T-cell (primary cell): ENCODE measurements at regions not wholly inside any gene's neighbourhood (a gene's known extent, or its start where the extent isn't known, plus 50 kb on each side); places are given as distances from the start of the nearest gene placed in this dataset.
"Not testable (repeated sequence)": the region's sequence is repeated elsewhere in the genome, so short reads cannot be mapped to it uniquely, and the experiment has no call there.

Source experiments
- ATAC-seq, 4 experiments: fragments of 200-7000 bp in 3 of 4; fragments of 150-1000 bp in 1 of 4; cut with Tn5 transposase; replicated peaks in 1 of 4; 1 replicate in 3 of 4; 2 replicates in 1 of 4; pipeline ENCODE4 v1.10.0; 2021; ENCODE audit warnings: moderate library complexity in 3 of 4, mild to moderate bottlenecking in 2 of 4, moderate number of reproducible peaks in 1 of 4
- CTCF ChIA-PET, 2 donors: fragments of 300-600 bp; sonication (Branson Sonifier 250); formaldehyde crosslinking; loops; one replicate each; lab custom pipeline; 2022; ENCODE audit warnings: antibody characterized with exemption in 2 of 2; lab: Charles Lee
- POLR2A ChIA-PET, 2 donors: fragments of 300-600 bp; sonication (Branson Sonifier 250); formaldehyde crosslinking; loops; one replicate each; lab custom pipeline; 2022; ENCODE audit warnings: antibody characterized with exemption in 2 of 2; lab: Charles Lee
- DNase-seq, 35 experiments: peaks; one replicate each; pipeline versions ENCODE4 v3.0.0 to v3.0.0-alpha.2; 2013 to 2023
- H3K27ac ChIP-seq: one replicate; pipeline ENCODE4 v1.5.1; 2013; ENCODE audit warnings: low read length
- H3K27me3 ChIP-seq, 2 experiments: replicated peaks in 1 of 2; 1 replicate in 1 of 2; 2 replicates in 1 of 2; pipeline versions ENCODE4 v1.6.1 to v1.7.0; 2013; ENCODE audit warnings: low read length in 1 of 2, mixed read lengths in 1 of 2; ENCODE audit not compliant: control insufficient read depth in 2 of 2, insufficient read depth in 2 of 2; ENCODE audit errors: extremely low read depth in 1 of 2
- H3K36me3 ChIP-seq, 2 donors: 1 replicate in 1 of 2; 2 replicates in 1 of 2; pipeline versions ENCODE4 v1.6.1 to v1.7.0; 2013; ENCODE audit warnings: low read length in 1 of 2; ENCODE audit not compliant: control insufficient read depth in 2 of 2, insufficient read depth in 1 of 2; ENCODE audit errors: extremely low read depth in 1 of 2
- H3K4me1 ChIP-seq, 2 experiments: 1 replicate in 1 of 2; 2 replicates in 1 of 2; pipeline versions ENCODE4 v1.6.1 to v1.7.0; 2013; ENCODE audit warnings: low read length in 2 of 2, mixed read lengths in 1 of 2; ENCODE audit not compliant: insufficient read depth in 2 of 2, control insufficient read depth in 1 of 2; ENCODE audit errors: extremely low read depth in 1 of 2
- H3K4me3 ChIP-seq, 2 donors: 1 replicate in 1 of 2; 2 replicates in 1 of 2; pipeline versions ENCODE4 v1.5.1 to v1.7.0; 2013; ENCODE audit warnings: mild to moderate bottlenecking in 2 of 2, low read length in 1 of 2, moderate library complexity in 1 of 2; ENCODE audit not compliant: control insufficient read depth in 1 of 2; ENCODE audit errors: extremely low read depth in 1 of 2
- H3K9me3 ChIP-seq: 2 replicates; pipeline ENCODE4 v1.7.0; 2013
- H3K27ac Mint-ChIP-seq, 2 donors: one replicate each; pipeline ENCODE4 v1.8.0; 2020 to 2021; ENCODE audit warnings: mild to moderate bottlenecking in 2 of 2, mixed read lengths in 2 of 2
- H3K27me3 Mint-ChIP-seq, 2 donors: one replicate each; pipeline ENCODE4 v1.8.0; 2021 to 2022; ENCODE audit warnings: mixed read lengths in 2 of 2
- H3K36me3 Mint-ChIP-seq: one replicate; pipeline ENCODE4 v1.8.0; 2021; ENCODE audit warnings: mixed read lengths
- H3K4me1 Mint-ChIP-seq, 3 donors: one replicate each; pipeline ENCODE4 v1.8.0; 2020 to 2022; ENCODE audit warnings: mixed read lengths in 3 of 3, mild to moderate bottlenecking in 1 of 3
- H3K4me3 Mint-ChIP-seq, 3 donors: one replicate each; pipeline ENCODE4 v1.8.0; 2020 to 2022; ENCODE audit warnings: mild to moderate bottlenecking in 3 of 3, mixed read lengths in 3 of 3, moderate library complexity in 3 of 3
- H3K9me3 Mint-ChIP-seq, 3 donors: one replicate each; pipeline ENCODE4 v1.8.0; 2020 to 2022; ENCODE audit warnings: mixed read lengths in 3 of 3
- WGBS: methylation state at CpG from one replicate; pipeline ENCODE4 v1.1.5; 2013; ENCODE audit warnings: missing lambda C conversion rate; ENCODE audit not compliant: insufficient coverage; 5-methylcytosine and 5-hydroxymethylcytosine counted together

DNA sequence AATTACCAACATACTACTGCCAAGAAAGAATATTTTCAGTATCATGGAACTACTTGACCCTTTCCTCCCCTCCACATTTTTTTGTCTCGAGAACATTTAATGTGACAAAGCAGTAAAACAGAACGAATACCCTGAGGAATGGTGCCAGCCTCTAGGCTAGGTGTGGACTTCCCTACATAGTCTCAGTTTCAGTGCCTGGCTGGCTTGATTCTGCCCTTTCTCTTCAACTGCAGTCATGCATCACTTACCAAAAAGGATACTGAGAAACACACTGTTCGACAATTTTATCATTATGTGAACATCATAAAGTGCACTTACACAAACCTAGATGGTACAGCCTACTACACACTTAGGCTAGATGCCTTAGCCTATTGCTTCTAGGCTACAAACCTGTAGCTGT lies 305.3 kb upstream of the HNRNPA3 start:
- H3K4me3 Mint-ChIP-seq = no peak overlapping the region
- H3K27me3 ChIP-seq = no peaks in the 10 kb centered on the region
- peaks cover 0 to 7% (median 3%) of the 10 kb centered on the region in 3 donors for H3K9me3 Mint-ChIP-seq

GRCh38 chr2:176910828-176911227 lies 301.8 kb upstream of the HNRNPA3 start:
- Mint-ChIP-seq H3K27me3 (peaks cover 0 to 7% of the 10 kb centered on the region in 2 donors), H3K4me3 (no peak overlapping the region), H3K27ac (no peak overlapping the region), H3K4me1 (peaks cover 0 to 5% (median 2%) of the 10 kb centered on the region in 3 donors), H3K36me3 (no peaks in the 10 kb centered on the region), H3K9me3 (peaks cover 0 to 3% (median 0%) of the 10 kb centered on the region in 3 donors)
- no peaks in the 10 kb centered on the region for H3K36me3 ChIP-seq
- ChIA-PET POLR2A (no interaction called here), CTCF (interaction anchor here in 1 of 2 donors (0.6 to 0.7 kb wide), 2 partner anchors 35 to 150 kb away, joined by 5 to 9 read pairs; no protein-coding TSS in a partner anchor)
- DNase-seq (no peak), ATAC-seq (no peak)
- H3K4me3 ChIP-seq = no peak overlapping the region
- 55% methylated on average over 2 of the region's 3 CpGs for WGBS
- H3K27me3 ChIP-seq = peaks cover 0 to 2% of the 10 kb centered on the region in 2 experiments
- H3K4me1 ChIP-seq = no peaks in the 10 kb centered on the region
- H3K27ac ChIP-seq = no peak overlapping the region
- H3K9me3 ChIP-seq = no peaks in the 10 kb centered on the region

More for the DNA sequence above, 305.3 kb upstream of the HNRNPA3 start:
- CTCF ChIA-PET = interaction anchor here (0.6 to 0.7 kb wide), 3 partner anchors 25 to 1373 kb away, joined by 3 to 5 read pairs (median 4); no protein-coding TSS in a partner anchor
- no peaks in the 10 kb centered on the region for H3K4me1 ChIP-seq
- Mint-ChIP-seq H3K27me3 (peaks cover 1 to 5% of the 10 kb centered on the region in 2 donors), H3K27ac (no peak overlapping the region), H3K36me3 (no peaks in the 10 kb centered on the region), H3K4me1 (peaks cover 0 to 5% (median 2%) of the 10 kb centered on the region in 3 donors)
- H3K9me3 ChIP-seq = no peaks in the 10 kb centered on the region
- POLR2A ChIA-PET = no interaction called here
- WGBS = 36% methylated on average over 2 of the region's 3 CpGs
- no peak overlapping the region for H3K4me3 ChIP-seq
- H3K36me3 ChIP-seq = no peaks in the 10 kb centered on the region
- no peak overlapping the region for H3K27ac ChIP-seq
- DNase-seq = no peak
- ATAC-seq = no peak

DNA sequence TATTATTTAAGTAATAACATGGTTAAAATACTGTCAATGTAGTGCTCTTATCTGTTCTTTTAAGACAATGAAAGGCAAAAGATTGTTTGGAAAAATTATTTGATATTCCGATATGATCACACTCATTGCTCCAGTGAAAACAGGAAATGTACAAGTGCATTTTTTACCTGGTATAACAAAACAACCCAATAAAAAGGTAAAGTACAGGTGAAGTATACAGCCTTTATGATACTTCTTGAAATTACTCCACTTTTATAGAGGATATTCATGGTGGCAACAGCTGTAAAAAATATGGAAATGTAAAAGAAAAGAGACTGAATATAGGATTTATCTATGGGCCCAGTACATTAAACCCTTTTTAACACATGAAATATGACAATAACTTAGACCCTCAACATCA lies 298.6 kb upstream of the HNRNPA3 start:
- Mint-ChIP-seq H3K27me3 (peaks cover 0 to 7% of the 10 kb centered on the region in 2 donors), H3K4me1 (peaks cover 0 to 5% (median 2%) of the 10 kb centered on the region in 3 donors), H3K36me3 (no peaks in the 10 kb centered on the region), H3K27ac (no peak overlapping the region), H3K4me3 (no peak overlapping the region), H3K9me3 (no peaks in the 10 kb centered on the region)
- WGBS = no CpG with 5 or more reads among the region's 1 CpG
- Histone ChIP-seq H3K4me3 (no peak overlapping the region), H3K36me3 (no peaks in the 10 kb centered on the region), H3K4me1 (no peaks in the 10 kb centered on the region), H3K27me3 (peaks cover 0 to 2% of the 10 kb centered on the region in 2 experiments), H3K27ac (no peak overlapping the region), H3K9me3 (no peaks in the 10 kb centered on the region)
- CTCF ChIA-PET = no interaction called here
- POLR2A ChIA-PET = no interaction called here
- DNase-seq (no peak), ATAC-seq (no peak)

DNA sequence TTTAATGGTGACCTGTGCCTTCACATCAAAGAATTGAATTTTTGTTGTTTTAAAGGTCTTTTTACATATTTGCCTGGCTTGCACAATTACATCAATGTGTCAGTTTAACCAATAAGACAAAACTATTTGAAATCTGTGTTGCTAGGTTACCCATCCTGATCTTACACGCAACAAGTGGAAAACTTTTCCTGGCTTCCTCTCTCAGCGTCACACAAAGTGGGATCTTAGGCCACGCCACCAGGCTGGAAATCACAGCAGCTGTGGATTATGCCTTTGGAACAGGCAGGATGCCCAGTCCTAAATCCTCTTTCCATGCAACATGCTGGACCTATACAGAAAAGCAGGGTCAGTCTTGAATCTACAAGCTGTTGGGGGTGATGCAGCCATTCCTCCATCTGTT lies 298.2 kb upstream of the HNRNPA3 start:
- DNase-seq = no peak
- no peak overlapping the region for H3K27ac ChIP-seq
- Mint-ChIP-seq H3K36me3 (no peaks in the 10 kb centered on the region), H3K4me3 (no peak overlapping the region), H3K27ac (no peak overlapping the region), H3K9me3 (no peaks in the 10 kb centered on the region), H3K4me1 (peaks cover 0 to 5% (median 2%) of the 10 kb centered on the region in 3 donors), H3K27me3 (peaks cover 0 to 7% of the 10 kb centered on the region in 2 donors)
- peaks cover 0 to 2% of the 10 kb centered on the region in 2 experiments for H3K27me3 ChIP-seq
- no peak overlapping the region for H3K4me3 ChIP-seq
- ATAC-seq = no peak
- WGBS = 100% methylated on average over 2 of the region's 3 CpGs
- no peaks in the 10 kb centered on the region for H3K36me3 ChIP-seq
- no peaks in the 10 kb centered on the region for H3K4me1 ChIP-seq
- POLR2A ChIA-PET = no interaction called here
- H3K9me3 ChIP-seq = no peaks in the 10 kb centered on the region
- CTCF ChIA-PET = no interaction called here

DNA sequence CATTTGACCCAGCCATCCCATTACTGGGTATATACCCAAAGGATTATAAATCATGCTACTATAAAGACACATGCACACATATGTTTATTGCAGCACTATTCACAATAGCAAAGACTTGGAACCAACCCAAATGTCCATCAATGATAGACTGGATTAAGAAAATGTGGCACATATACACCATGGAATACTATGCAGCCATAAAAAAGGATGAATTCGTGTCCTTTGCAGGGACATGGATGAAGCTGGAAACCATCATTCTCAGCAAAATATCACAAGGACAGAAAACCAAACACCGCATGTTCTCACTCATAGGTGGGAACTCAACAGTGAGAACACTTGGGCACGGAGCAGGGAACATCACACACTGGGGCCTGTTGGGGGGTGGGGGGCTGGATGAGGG lies 290.0 kb upstream of the HNRNPA3 start:
- H3K4me1 Mint-ChIP-seq, POLR2A ChIA-PET, H3K27ac Mint-ChIP-seq, H3K4me1 ChIP-seq, DNase-seq, H3K27me3 Mint-ChIP-seq, H3K4me3 ChIP-seq, H3K36me3 ChIP-seq, H3K9me3 ChIP-seq, H3K4me3 Mint-ChIP-seq, H3K9me3 Mint-ChIP-seq, ATAC-seq, H3K27ac ChIP-seq, H3K27me3 ChIP-seq, CTCF ChIA-PET, H3K36me3 Mint-ChIP-seq: not testable (repeated sequence)
- no CpG with 5 or more reads among the region's 3 CpGs for WGBS

GRCh38 chr2:176923205-176923604 lies 289.4 kb upstream of the HNRNPA3 start:
- ChIA-PET POLR2A (interaction anchor here in 1 of 2 donors (0.6 kb wide), 1 partner anchor 169 kb away, joined by 3 read pairs; no protein-coding TSS in a partner anchor), CTCF (no interaction called here)
- Histone ChIP-seq H3K9me3 (no peaks in the 10 kb centered on the region), H3K27ac (no peak overlapping the region), H3K4me3 (no peak overlapping the region), H3K4me1 (no peaks in the 10 kb centered on the region), H3K27me3 (no peaks in the 10 kb centered on the region), H3K36me3 (no peaks in the 10 kb centered on the region)
- H3K27ac Mint-ChIP-seq = no peak overlapping the region
- H3K4me3 Mint-ChIP-seq = no peak overlapping the region
- WGBS = 100% methylated on average over 2 of the region's 4 CpGs
- DNase-seq (no peak), ATAC-seq (no peak)
- peaks cover 0 to 3% (median 0%) of the 10 kb centered on the region in 3 donors for H3K9me3 Mint-ChIP-seq
- no peaks in the 10 kb centered on the region for H3K27me3 Mint-ChIP-seq
- H3K36me3 Mint-ChIP-seq = no peaks in the 10 kb centered on the region
- no peaks in the 10 kb centered on the region for H3K4me1 Mint-ChIP-seq
